ENCODE measurements at regions not wholly inside any gene's neighbourhood (a gene's known extent, or its start where the extent isn't known, plus 50 kb on each side); places are given as distances from the start of the nearest gene placed in this dataset.

- no peak for FAIRE-seq
- DNase-seq (ENCODE audit: low spot score): no peak
These were observed 157.5 kb downstream of the SCP2D1 start for GRCh38 chr20:18971121-18971520.

GRCh38 chr20:18971574-18971973, 158.0 kb downstream of the SCP2D1 start:
- no peak for DNase-seq (ENCODE audit: low spot score)

GRCh38 chr20:18972251-18972876, 158.8 kb downstream of the SCP2D1 start:
- no peak for FAIRE-seq
- no peak for DNase-seq (ENCODE audit: low spot score)

More at GRCh38 chr20:18971574-18971973, 158.0 kb downstream of the SCP2D1 start:
- no peak for FAIRE-seq

GRCh38 chr20:18973529-18974173, 160.1 kb downstream of the SCP2D1 start:
- DNase-seq (ENCODE audit: low spot score) (no peak), FAIRE-seq (no peak)

DNA sequence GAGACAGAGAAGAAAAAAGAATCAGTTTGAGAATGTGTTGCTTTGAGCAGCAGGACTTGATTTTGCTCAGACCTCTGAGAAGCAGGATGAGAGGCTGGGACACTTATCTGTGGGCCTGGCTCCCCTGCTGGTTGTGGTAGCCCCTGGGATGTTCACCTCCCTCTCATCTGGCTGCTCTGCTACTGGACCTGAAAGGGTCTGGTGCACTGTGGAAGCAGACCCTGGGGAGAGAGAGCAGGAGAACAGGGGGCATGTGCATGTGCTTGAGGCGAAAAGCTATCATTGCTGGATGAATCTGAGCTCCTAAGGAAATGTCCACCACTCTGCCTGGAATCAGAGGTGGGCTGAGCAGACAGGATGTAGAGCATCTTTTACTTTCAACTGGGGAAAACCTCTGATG, 161.1 kb downstream of the SCP2D1 start:
- DNase-seq (ENCODE audit: low spot score): no peak
- no peak for FAIRE-seq

DNA sequence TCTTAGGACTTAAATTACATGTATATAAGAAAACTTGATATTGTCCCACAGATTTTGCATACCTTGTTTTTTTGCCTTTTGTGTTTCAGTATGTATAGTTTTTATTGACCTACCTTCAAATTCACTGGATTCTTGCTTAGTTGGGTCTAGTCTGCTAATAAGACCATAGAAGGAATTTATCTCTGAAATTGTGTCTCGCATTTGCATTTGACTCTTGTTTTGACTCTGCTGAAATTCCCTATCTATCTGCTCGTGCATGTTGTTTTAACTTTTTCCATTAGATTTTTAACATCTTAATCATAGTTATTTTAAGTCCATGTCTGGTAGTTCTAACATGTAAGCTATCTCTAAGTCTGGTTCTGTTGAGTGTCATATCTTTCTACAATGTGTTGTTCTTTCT, 163.9 kb downstream of the SCP2D1 start:
- no peak for DNase-seq (ENCODE audit: low spot score)
- FAIRE-seq: no peak

DNA sequence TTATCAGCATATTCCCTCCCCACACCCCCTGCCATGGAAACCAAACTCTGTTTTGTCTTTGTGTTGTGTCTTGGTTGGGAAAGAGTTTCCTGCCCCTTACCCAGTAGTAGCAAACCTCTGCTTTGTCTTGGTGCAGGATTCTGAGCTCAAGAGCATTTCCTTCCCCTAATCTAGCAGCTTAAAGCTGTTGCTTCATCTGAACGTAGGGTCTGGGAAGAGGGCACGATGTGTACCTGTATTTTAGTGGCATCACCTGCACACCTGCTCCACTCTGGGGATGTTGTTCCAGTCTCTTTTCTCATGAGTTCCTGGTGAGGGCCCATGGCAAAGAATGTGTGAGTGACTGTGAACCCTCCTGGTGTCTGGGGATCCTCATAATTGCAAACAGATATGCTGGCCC, 164.7 kb downstream of the SCP2D1 start:
- no peak for FAIRE-seq
- DNase-seq (ENCODE audit: low spot score): no peak

- DNase-seq (ENCODE audit: low spot score) (no peak), FAIRE-seq (no peak)
These were observed 165.5 kb downstream of the SCP2D1 start for GRCh38 chr20:18979132-18979531.

- FAIRE-seq: no peak
- DNase-seq (ENCODE audit: low spot score): no peak
These were observed 168.5 kb downstream of the SCP2D1 start for GRCh38 chr20:18981962-18982539.

DNA sequence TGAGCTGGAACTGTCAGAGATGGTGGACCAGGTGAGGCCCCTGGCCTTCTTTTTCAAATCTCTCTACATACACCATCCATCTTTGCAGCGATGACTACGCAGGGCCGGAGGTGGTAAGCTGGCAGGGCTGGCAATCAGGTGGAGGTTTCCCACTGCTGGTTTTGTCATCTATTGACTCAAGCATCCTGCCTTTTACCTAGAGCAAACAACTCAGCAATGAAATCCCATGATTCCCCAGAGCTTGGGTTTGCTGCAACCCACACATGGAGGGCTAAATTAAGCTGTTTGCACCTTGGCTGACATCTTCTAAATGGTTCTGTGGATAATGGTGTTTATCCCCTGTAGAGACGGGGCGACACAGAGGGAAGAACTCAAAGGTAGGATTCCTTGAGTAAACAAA, 170.2 kb downstream of the SCP2D1 start:
- DNase-seq (ENCODE audit: low spot score) (no peak), FAIRE-seq (no peak)

DNA sequence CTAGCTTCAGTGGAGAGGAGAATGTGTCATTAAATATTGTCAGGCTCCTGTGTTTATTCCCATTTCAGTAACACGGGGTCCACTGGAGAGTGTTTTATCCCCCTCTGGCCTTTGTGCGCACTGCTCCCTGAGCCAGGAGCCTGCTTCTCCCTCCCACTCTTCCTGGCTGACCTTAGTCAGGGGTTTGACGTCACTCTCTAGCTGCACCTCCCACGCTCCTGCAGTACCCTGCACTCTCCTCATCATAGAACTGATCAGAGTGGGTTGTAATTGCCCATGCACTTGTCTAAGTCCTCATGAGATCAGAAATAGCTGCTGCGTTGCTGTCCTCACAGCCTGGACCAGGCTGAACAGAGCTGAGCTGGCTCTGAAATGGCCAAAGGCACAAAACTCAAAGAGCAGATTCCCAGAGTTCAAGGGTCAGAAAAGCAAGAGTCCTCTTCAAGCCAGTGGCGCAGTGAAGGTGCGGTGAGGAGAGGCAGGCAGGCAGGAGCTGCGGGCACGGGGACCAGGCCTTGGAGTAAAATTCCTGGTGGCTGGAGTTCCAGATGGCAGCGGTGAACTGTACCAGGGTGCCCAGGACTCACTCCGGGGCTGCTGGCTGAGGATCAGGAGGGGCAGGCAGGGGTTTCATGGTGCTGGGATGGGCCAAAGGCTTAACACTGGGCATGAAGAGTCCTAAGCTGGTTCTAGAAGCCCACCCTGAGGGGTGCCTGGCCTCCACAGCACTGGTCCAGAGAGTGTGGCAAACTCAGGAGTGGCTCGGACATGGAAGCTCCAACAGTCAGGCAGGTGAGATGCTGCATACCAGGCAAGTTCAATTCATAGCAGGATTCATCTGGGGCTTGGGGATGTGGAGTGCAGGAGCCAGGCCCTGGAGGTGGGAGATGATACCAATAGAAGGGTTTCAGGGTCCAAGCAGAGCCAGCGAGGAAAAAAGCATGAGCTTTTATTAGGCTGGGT, 170.9 kb downstream of the SCP2D1 start:
- DNase-seq (ENCODE audit: low spot score) (no peak), FAIRE-seq (no peak)

DNA sequence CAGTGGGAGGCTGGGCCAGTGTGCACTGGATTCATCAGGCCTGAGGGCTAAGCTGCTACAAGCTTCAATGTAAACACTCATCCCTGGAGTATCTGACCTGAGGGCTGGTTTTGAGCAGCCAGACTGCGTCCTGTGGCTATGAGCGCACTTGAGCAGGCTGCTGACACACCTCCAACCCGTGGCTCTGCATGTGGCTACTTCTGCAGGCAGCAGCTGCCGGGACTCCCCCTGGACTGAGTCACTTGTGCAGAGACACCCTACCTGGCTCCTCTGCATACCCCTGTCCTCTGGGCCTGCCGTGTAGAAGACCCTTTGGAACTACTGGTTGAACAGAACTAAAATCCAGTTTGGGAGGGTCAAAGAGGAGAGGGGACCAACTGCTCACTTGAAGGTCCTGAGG, 172.0 kb downstream of the SCP2D1 start:
- DNase-seq (ENCODE audit: low spot score): no peak
- FAIRE-seq: no peak

DNA sequence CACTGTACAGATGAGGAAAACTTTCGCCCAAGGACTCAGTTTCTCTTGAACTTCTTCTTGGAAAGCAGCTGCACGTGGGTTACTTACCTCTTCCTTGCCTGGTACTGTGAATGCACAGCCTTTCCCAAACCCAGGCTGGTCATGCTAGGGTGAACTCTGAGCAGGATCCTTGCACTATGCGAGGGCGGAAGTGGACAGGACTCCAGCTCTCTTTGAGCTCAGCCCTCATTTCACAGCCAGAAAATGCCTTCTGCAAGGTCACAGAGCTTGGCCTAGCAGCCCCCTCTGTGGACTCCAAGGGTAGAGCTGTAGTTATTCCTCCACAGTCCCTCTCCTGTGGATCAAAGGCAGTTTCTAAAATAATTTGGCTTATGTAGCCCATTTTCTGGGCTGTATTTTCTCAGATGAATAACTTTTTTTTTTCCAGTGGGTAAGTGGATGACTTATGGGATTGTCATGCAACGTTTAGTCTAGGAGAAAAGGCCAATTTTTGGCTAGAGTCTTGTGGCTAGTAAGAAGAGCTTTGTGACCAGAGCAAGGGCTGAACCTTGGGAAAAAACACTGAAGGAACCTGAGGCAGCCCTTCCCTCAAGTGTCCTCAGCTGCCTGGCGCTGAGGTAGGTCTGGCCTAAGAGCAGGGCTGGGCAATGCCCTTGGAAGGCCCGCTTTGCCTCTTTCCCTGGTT, 172.7 kb downstream of the SCP2D1 start:
- FAIRE-seq: no peak

DNA sequence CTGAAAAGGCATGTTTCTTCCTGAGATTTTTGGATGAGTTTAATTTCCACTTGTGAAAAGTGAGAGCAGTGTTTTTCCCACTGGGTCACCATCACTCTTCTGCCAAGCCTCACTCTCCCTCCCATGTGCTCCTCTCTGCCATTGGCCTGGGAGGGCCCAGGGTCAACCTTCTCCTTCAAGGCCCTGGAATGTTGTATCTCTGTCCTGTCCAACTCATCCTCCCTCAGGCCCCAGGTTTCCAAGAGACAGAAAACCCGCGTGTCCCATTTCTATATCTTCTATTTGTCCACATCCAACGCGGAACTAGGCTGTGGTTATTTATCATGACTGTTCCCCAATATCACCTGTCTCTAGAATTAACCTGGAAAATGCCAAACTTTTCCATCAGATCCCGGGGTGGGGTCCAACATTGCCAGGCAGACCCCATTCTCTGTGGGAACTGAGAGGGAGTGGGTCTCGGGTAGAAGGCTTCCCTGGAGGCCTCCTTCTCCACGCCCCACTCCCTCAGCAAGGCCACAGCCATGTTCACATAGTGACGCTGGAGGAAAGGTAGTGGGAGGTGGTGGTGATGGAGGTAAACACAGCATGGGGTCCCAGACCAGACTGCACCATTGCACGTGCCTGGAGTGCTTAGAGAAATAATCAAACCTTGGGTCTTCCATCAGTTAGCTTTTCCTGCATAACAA, 173.5 kb downstream of the SCP2D1 start:
- DNase-seq (ENCODE audit: low spot score): no peak
- no peak for FAIRE-seq

More for the DNA sequence above, 172.7 kb downstream of the SCP2D1 start:
- DNase-seq (ENCODE audit: low spot score): no peak

DNA sequence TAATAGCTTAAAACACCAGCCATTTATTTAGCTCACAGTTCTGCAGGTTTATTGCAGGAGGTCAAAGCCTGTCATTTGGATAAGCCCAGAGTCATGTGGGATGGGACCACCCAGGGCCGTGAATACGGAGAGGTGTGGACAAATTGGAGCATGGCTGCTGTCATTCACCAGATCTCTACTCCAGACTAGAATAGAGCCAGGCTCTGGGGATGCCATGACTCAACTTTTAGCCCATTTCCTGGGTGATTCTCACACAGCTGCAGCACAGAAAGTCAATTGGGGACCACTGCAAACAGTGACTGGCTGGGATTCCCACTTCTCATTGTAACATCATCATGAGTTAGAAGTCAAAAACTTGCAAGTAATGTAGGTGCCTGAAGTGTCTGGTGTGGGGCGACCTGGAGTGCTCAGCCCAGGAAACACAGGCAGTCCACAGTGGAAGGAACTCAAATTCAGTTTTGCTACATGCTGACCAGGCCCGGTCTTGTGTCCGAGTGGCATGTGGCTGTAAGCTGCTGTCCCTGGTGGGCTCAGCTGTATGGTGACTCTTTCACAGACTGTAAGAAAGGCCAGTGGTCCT, 174.3 kb downstream of the SCP2D1 start:
- FAIRE-seq (no peak), DNase-seq (ENCODE audit: low spot score) (no peak)

DNA sequence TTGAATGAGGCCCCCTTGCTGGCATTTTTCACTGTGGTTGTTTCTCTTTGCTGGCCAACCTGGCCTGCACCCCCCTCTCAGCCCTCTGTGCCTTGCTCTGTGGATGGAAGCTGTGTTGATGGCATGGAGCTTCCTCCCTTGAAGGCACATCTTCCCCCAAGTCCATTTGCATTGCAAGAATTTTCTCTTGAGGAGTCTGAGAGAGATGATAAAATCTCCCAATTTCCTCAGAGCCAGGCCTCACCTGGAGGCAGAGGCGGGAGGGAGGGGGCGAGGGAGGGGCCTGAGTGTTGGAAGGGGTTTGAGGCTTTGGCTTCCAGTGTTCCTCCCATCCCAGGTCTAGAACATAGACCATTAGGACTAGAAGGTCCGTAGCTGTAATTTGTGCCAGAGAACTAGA, 175.1 kb downstream of the SCP2D1 start:
- no peak for FAIRE-seq
- no peak for DNase-seq (ENCODE audit: low spot score)

DNA sequence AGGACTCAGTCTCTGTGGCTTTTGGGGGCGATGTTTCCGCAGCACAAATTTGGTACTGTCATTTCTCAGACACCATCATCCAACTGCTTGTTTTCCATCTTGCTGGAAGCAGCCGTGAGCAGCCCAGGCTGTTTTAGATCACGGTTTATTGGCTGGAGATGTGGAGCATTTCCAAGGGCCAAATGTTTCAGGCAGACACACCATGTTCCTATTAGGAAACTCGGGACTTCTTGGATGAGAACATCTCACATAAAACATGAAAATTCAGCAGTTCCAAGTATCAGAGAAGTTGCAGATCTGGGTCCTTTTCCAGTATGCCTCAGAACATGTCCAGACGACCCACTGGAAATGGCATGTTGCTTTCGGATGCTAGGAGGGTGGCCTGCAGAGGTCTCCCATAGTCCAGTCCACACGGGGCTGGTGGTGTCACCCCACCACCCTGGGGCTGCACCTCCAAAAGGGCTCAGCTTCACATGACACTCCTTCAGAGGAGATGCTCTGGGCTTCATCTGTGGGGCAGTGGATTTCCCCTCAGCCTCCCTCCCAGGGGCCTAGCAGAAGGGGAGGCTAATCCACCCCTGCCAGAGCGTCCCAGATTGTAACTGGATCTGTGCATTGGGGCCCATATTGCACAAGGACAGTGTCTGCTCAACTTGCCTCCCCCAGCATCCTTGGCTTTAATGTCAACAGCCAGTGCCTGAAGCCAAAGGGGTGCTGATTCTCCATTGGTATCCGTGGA, 176.3 kb downstream of the SCP2D1 start:
- DNase-seq (ENCODE audit: low spot score) (no peak), FAIRE-seq (no peak)

- FAIRE-seq (no peak), DNase-seq (ENCODE audit: low spot score) (no peak)
These were observed 177.4 kb downstream of the SCP2D1 start for GRCh38 chr20:18991012-18991411.

DNA sequence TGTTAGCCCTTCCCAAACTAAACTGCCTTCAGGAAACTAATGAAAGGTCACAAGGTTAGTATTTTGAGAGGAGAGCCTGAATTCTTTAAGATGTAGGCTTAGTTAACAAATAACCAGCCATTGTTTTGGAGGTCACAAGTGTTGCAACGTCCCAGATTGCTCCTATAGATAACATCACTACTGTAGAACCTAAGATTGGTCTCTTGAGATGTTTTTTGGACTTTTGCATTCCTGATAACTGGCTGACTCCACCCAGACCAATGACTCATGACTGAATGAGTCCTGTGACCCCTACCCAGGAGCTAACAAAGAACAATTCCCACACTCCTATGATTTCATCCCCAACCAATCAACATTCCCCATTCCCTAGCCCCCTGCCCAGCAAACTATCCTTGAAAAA, 178.8 kb downstream of the SCP2D1 start:
- DNase-seq (ENCODE audit: low spot score) (no peak), FAIRE-seq (no peak)

- no peak for FAIRE-seq
- no peak for DNase-seq (ENCODE audit: low spot score)
These were observed 181.9 kb downstream of the SCP2D1 start for GRCh38 chr20:18995455-18995854.
